ENCODE measurements at regions not wholly inside any gene's neighbourhood (a gene's known extent, or its start where the extent isn't known, plus 50 kb on each side); places are given as distances from the start of the nearest gene placed in this dataset.

- TF ChIP-seq, protein P1, sequence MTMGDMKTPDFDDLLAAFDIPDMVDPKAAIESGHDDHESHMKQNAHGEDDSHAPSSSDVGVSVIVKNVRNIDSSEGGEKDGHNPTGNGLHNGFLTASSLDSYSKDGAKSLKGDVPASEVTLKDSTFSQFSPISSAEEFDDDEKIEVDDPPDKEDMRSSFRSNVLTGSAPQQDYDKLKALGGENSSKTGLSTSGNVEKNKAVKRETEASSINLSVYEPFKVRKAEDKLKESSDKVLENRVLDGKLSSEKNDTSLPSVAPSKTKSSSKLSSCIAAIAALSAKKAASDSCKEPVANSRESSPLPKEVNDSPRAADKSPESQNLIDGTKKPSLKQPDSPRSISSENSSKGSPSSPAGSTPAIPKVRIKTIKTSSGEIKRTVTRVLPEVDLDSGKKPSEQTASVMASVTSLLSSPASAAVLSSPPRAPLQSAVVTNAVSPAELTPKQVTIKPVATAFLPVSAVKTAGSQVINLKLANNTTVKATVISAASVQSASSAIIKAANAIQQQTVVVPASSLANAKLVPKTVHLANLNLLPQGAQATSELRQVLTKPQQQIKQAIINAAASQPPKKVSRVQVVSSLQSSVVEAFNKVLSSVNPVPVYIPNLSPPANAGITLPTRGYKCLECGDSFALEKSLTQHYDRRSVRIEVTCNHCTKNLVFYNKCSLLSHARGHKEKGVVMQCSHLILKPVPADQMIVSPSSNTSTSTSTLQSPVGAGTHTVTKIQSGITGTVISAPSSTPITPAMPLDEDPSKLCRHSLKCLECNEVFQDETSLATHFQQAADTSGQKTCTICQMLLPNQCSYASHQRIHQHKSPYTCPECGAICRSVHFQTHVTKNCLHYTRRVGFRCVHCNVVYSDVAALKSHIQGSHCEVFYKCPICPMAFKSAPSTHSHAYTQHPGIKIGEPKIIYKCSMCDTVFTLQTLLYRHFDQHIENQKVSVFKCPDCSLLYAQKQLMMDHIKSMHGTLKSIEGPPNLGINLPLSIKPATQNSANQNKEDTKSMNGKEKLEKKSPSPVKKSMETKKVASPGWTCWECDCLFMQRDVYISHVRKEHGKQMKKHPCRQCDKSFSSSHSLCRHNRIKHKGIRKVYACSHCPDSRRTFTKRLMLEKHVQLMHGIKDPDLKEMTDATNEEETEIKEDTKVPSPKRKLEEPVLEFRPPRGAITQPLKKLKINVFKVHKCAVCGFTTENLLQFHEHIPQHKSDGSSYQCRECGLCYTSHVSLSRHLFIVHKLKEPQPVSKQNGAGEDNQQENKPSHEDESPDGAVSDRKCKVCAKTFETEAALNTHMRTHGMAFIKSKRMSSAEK (CRISPR knock-in tag; IDR thresholded peaks at IDR 0.05; ENCODE audit: borderline replicate concordance) = no peak
- TF ChIP-seq ZNF219 (CRISPR knock-in tag; IDR thresholded peaks at IDR 0.05; ENCODE audit: borderline replicate concordance) = no peak
- TF ChIP-seq NFE2L1 (CRISPR knock-in tag; IDR thresholded peaks at IDR 0.05) = no peak
Observed at GRCh38 chr7:46549892-46550639, 629.0 kb upstream of the IGFBP3 start (continued).

- POLR2A ChIA-PET = no interaction called here
Observed at GRCh38 chr7:46549347-46549746, 628.3 kb upstream of the IGFBP3 start.

GRCh38 chr7:46547044-46547443, 626.0 kb upstream of the IGFBP3 start:
- ATAC-seq = no peak
- POLR2A ChIA-PET = no interaction called here
- no peaks in the 10 kb centered on the region for H3K36me3 Mint-ChIP-seq
- H3K4me1 Mint-ChIP-seq = peaks cover 13% of the 10 kb centered on the region
- no peak for DNase-seq (ENCODE audit: low spot score)
- peaks cover 4% of the 10 kb centered on the region; the same call in 1 of the 2 replicates for H3K27me3 Mint-ChIP-seq (ENCODE audit: low read depth)
- no peak overlapping the region for H3K27ac Mint-ChIP-seq
- H3K4me3 Mint-ChIP-seq = no peak overlapping the region
- H3K9me3 Mint-ChIP-seq = peaks cover 6% of the 10 kb centered on the region
- TF ChIP-seq, protein P2, sequence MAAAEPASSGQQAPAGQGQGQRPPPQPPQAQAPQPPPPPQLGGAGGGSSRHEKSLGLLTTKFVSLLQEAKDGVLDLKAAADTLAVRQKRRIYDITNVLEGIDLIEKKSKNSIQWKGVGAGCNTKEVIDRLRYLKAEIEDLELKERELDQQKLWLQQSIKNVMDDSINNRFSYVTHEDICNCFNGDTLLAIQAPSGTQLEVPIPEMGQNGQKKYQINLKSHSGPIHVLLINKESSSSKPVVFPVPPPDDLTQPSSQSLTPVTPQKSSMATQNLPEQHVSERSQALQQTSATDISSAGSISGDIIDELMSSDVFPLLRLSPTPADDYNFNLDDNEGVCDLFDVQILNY (CRISPR knock-in tag; IDR thresholded peaks at IDR 0.05) = no peak
- TF ChIP-seq FOXP1 (CRISPR knock-in tag; IDR thresholded peaks at IDR 0.05; ENCODE audit: borderline replicate concordance) = no peak
- TF ChIP-seq CDX4 (CRISPR knock-in tag; IDR thresholded peaks at IDR 0.05; ENCODE audit: borderline replicate concordance) = no peak
- TF ChIP-seq AFF4 (CRISPR knock-in tag; IDR thresholded peaks at IDR 0.05; ENCODE audit: borderline replicate concordance) = no peak
- TF ChIP-seq, protein P3, sequence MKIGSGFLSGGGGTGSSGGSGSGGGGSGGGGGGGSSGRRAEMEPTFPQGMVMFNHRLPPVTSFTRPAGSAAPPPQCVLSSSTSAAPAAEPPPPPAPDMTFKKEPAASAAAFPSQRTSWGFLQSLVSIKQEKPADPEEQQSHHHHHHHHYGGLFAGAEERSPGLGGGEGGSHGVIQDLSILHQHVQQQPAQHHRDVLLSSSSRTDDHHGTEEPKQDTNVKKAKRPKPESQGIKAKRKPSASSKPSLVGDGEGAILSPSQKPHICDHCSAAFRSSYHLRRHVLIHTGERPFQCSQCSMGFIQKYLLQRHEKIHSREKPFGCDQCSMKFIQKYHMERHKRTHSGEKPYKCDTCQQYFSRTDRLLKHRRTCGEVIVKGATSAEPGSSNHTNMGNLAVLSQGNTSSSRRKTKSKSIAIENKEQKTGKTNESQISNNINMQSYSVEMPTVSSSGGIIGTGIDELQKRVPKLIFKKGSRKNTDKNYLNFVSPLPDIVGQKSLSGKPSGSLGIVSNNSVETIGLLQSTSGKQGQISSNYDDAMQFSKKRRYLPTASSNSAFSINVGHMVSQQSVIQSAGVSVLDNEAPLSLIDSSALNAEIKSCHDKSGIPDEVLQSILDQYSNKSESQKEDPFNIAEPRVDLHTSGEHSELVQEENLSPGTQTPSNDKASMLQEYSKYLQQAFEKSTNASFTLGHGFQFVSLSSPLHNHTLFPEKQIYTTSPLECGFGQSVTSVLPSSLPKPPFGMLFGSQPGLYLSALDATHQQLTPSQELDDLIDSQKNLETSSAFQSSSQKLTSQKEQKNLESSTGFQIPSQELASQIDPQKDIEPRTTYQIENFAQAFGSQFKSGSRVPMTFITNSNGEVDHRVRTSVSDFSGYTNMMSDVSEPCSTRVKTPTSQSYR (CRISPR knock-in tag; IDR thresholded peaks at IDR 0.05) = no peak
- no peak for TF ChIP-seq ZNF512 (CRISPR knock-in tag; IDR thresholded peaks at IDR 0.05; ENCODE audit: borderline replicate concordance)
- CTCF ChIA-PET = no interaction called here

More at GRCh38 chr7:46549347-46549746, 628.3 kb upstream of the IGFBP3 start:
- TF ChIP-seq, protein P4, sequence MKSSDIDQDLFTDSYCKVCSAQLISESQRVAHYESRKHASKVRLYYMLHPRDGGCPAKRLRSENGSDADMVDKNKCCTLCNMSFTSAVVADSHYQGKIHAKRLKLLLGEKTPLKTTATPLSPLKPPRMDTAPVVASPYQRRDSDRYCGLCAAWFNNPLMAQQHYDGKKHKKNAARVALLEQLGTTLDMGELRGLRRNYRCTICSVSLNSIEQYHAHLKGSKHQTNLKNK (CRISPR knock-in tag; IDR thresholded peaks at IDR 0.05) = no peak
- TF ChIP-seq JAZF1 (CRISPR knock-in tag; IDR thresholded peaks at IDR 0.05) = no peak
- no peak for TF ChIP-seq ERG (CRISPR knock-in tag; IDR thresholded peaks at IDR 0.05)
- CTCF ChIA-PET = no interaction called here
- H3K36me3 Mint-ChIP-seq = no peaks in the 10 kb centered on the region
- H3K4me3 Mint-ChIP-seq = no peak overlapping the region
- no peak for ATAC-seq
- no peak overlapping the region for H3K27ac Mint-ChIP-seq
- no peak for DNase-seq (ENCODE audit: low spot score)
- peaks cover 1% of the 10 kb centered on the region for H3K4me1 Mint-ChIP-seq
- no peaks in the 10 kb centered on the region for H3K27me3 Mint-ChIP-seq (ENCODE audit: low read depth)
- peaks cover 6% of the 10 kb centered on the region for H3K9me3 Mint-ChIP-seq
